ENCODE measurements at regions not wholly inside any gene's neighbourhood (a gene's known extent, or its start where the extent isn't known, plus 50 kb on each side); places are given as distances from the start of the nearest gene placed in this dataset.

- Histone ChIP-seq H3K4me2 (no peak overlapping the region), H3K79me2 (no peaks in the 10 kb centered on the region), H3K4me1 (ENCODE audit: insufficient read depth) (no peaks in the 10 kb centered on the region), H3K9me3 (ENCODE audit: low read depth) (no peaks in the 10 kb centered on the region), H3K27ac (no peak overlapping the region), H3K27me3 (no peaks in the 10 kb centered on the region), H3K4me3 (no peak overlapping the region), H2AFZ (no peak overlapping the region), H3K36me3 (replicated peaks; ENCODE audit: insufficient read depth, low read depth) (no peaks in the 10 kb centered on the region), H3K9me2 (replicated peaks; ENCODE audit: insufficient read depth) (peaks cover 3% of the 10 kb centered on the region), H4K20me1 (ENCODE audit: insufficient read depth, poor library complexity, severe bottlenecking) (no peaks in the 10 kb centered on the region)
- no peak for DNase-seq (ENCODE audit: low spot score)
- 78% methylated on average over 2 of the region's 2 CpGs for WGBS (ENCODE audit: low lambda C conversion rate, missing lambda C conversion rate)
- TF ChIP-seq EZH2phosphoT487 (IDR thresholded peaks at IDR 0.05; ENCODE audit: low read depth, severe bottlenecking, unreplicated experiment) (no peak), EZH2 (IDR thresholded peaks at IDR 0.05; ENCODE audit: borderline replicate concordance) (no peak)
- TF ChIP-seq, protein P1, sequence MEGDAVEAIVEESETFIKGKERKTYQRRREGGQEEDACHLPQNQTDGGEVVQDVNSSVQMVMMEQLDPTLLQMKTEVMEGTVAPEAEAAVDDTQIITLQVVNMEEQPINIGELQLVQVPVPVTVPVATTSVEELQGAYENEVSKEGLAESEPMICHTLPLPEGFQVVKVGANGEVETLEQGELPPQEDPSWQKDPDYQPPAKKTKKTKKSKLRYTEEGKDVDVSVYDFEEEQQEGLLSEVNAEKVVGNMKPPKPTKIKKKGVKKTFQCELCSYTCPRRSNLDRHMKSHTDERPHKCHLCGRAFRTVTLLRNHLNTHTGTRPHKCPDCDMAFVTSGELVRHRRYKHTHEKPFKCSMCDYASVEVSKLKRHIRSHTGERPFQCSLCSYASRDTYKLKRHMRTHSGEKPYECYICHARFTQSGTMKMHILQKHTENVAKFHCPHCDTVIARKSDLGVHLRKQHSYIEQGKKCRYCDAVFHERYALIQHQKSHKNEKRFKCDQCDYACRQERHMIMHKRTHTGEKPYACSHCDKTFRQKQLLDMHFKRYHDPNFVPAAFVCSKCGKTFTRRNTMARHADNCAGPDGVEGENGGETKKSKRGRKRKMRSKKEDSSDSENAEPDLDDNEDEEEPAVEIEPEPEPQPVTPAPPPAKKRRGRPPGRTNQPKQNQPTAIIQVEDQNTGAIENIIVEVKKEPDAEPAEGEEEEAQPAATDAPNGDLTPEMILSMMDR (IDR thresholded peaks at IDR 0.05; ENCODE audit: poor library complexity): no peak
Observed at GRCh38 chr16:62583414-62583813, 547.2 kb upstream of the CDH8 start.

- Histone ChIP-seq H3K4me1 (ENCODE audit: insufficient read depth) (no peaks in the 10 kb centered on the region), H3K27ac (no peak overlapping the region), H3K79me2 (no peaks in the 10 kb centered on the region), H3K36me3 (replicated peaks; ENCODE audit: insufficient read depth, low read depth) (no peaks in the 10 kb centered on the region), H3K4me3 (no peak overlapping the region), H3K9me3 (ENCODE audit: low read depth) (no peaks in the 10 kb centered on the region), H4K20me1 (ENCODE audit: insufficient read depth, poor library complexity, severe bottlenecking) (no peaks in the 10 kb centered on the region), H2AFZ (no peak overlapping the region), H3K4me2 (no peak overlapping the region), H3K27me3 (no peaks in the 10 kb centered on the region), H3K9me2 (replicated peaks; ENCODE audit: insufficient read depth) (no peaks in the 10 kb centered on the region)
- DNase-seq (ENCODE audit: low spot score): no peak
- 93% methylated on average over 1 of the region's 1 CpG for WGBS (ENCODE audit: low lambda C conversion rate, missing lambda C conversion rate)
- TF ChIP-seq EZH2 (IDR thresholded peaks at IDR 0.05; ENCODE audit: borderline replicate concordance): no peak
- TF ChIP-seq, protein P1 (IDR thresholded peaks at IDR 0.05; ENCODE audit: poor library complexity): no peak
- TF ChIP-seq EZH2phosphoT487 (IDR thresholded peaks at IDR 0.05; ENCODE audit: low read depth, severe bottlenecking, unreplicated experiment): no peak
Observed at GRCh38 chr16:62573466-62573865, 537.2 kb upstream of the CDH8 start.

GRCh38 chr16:62568926-62569325, 532.7 kb upstream of the CDH8 start:
- H3K9me2 ChIP-seq (replicated peaks; ENCODE audit: insufficient read depth): no peaks in the 10 kb centered on the region
- H3K4me3 ChIP-seq: no peak overlapping the region
- no peak overlapping the region for H2AFZ ChIP-seq
- H3K27ac ChIP-seq: no peak overlapping the region
- H3K27me3 ChIP-seq: no peaks in the 10 kb centered on the region
- no peaks in the 10 kb centered on the region for H3K9me3 ChIP-seq (ENCODE audit: low read depth)
- H3K4me1 ChIP-seq (ENCODE audit: insufficient read depth): no peaks in the 10 kb centered on the region
- H3K79me2 ChIP-seq: no peaks in the 10 kb centered on the region
- TF ChIP-seq EZH2phosphoT487 (IDR thresholded peaks at IDR 0.05; ENCODE audit: low read depth, severe bottlenecking, unreplicated experiment): no peak
- TF ChIP-seq, protein P1 (IDR thresholded peaks at IDR 0.05; ENCODE audit: poor library complexity): no peak
- no peak for TF ChIP-seq EZH2 (IDR thresholded peaks at IDR 0.05; ENCODE audit: borderline replicate concordance)
- DNase-seq (ENCODE audit: low spot score): no peak
- H4K20me1 ChIP-seq (ENCODE audit: insufficient read depth, poor library complexity, severe bottlenecking): no peaks in the 10 kb centered on the region
- H3K4me2 ChIP-seq: no peak overlapping the region
- 58% methylated on average over 2 of the region's 2 CpGs for WGBS (ENCODE audit: low lambda C conversion rate, missing lambda C conversion rate)
- H3K36me3 ChIP-seq (replicated peaks; ENCODE audit: insufficient read depth, low read depth): no peaks in the 10 kb centered on the region

DNA sequence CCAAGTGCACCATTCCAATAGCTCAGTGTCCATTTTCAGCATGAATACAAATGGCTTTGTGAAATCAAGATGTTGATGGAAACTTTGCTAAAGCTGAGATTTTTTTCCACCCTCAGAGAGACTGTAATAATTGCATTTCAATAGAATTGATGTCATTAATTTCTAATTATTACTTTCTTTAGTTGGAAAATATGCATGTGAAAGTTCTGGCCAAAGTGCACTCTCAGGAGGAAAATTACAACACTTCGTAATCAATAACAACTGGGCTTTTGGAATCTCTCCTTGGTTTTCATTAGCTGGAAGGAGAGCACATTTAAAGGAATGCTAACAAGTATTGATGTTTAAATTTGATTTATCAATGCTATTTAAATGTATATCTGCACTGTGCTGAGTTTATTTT, 529.5 kb upstream of the CDH8 start:
- Histone ChIP-seq H3K27me3 (no peaks in the 10 kb centered on the region), H3K9me3 (ENCODE audit: low read depth) (no peaks in the 10 kb centered on the region), H3K4me3 (no peak overlapping the region), H3K36me3 (replicated peaks; ENCODE audit: insufficient read depth, low read depth) (no peaks in the 10 kb centered on the region), H3K9me2 (replicated peaks; ENCODE audit: insufficient read depth) (no peaks in the 10 kb centered on the region), H2AFZ (no peak overlapping the region), H3K27ac (no peak overlapping the region), H3K4me2 (no peak overlapping the region), H3K79me2 (no peaks in the 10 kb centered on the region), H4K20me1 (ENCODE audit: insufficient read depth, poor library complexity, severe bottlenecking) (no peaks in the 10 kb centered on the region), H3K4me1 (ENCODE audit: insufficient read depth) (no peaks in the 10 kb centered on the region)
- TF ChIP-seq, protein P1 (IDR thresholded peaks at IDR 0.05; ENCODE audit: poor library complexity): no peak
- TF ChIP-seq EZH2phosphoT487 (IDR thresholded peaks at IDR 0.05; ENCODE audit: low read depth, severe bottlenecking, unreplicated experiment): no peak
- TF ChIP-seq EZH2 (IDR thresholded peaks at IDR 0.05; ENCODE audit: borderline replicate concordance): no peak
- DNase-seq (ENCODE audit: low spot score): no peak
- 77% methylated on average over 1 of the region's 1 CpG for WGBS (ENCODE audit: low lambda C conversion rate, missing lambda C conversion rate)
